ENCODE measurements at regions not wholly inside any gene's neighbourhood (a gene's known extent, or its start where the extent isn't known, plus 50 kb on each side); places are given as distances from the start of the nearest gene placed in this dataset.
"Not testable (repeated sequence)": the region's sequence is repeated elsewhere in the genome, so short reads cannot be mapped to it uniquely, and the experiment has no call there.

GRCh38 chr12:93080994-93081809 is 152.1 kb upstream of the EEA1 start:
- no peak for FAIRE-seq

GRCh38 chr12:93081810-93082165 is 152.7 kb upstream of the EEA1 start:
- no peak for FAIRE-seq

- FAIRE-seq = no peak
These were observed 156.5 kb upstream of the EEA1 start for GRCh38 chr12:93085383-93086287.

GRCh38 chr12:93086288-93086727 is 157.2 kb upstream of the EEA1 start:
- FAIRE-seq = no peak

- FAIRE-seq = no peak
These were observed 158.9 kb upstream of the EEA1 start for GRCh38 chr12:93087840-93088610.

- no peak for FAIRE-seq
These were observed 160.9 kb upstream of the EEA1 start for GRCh38 chr12:93089805-93090569.

- no peak for FAIRE-seq
These were observed 161.7 kb upstream of the EEA1 start for GRCh38 chr12:93090731-93091172.

GRCh38 chr12:93091886-93092648 is 163.0 kb upstream of the EEA1 start:
- FAIRE-seq = no peak

- FAIRE-seq = no peak
These were observed 163.5 kb upstream of the EEA1 start for GRCh38 chr12:93092649-93092945.

- no peak for FAIRE-seq
These were observed 164.1 kb upstream of the EEA1 start for GRCh38 chr12:93093243-93093642.

GRCh38 chr12:93094222-93094621 is 165.1 kb upstream of the EEA1 start:
- FAIRE-seq = not testable (repeated sequence)

GRCh38 chr12:93094988-93095737 is 166.1 kb upstream of the EEA1 start:
- no peak for FAIRE-seq

GRCh38 chr12:93097417-93097816 is 168.3 kb upstream of the EEA1 start:
- FAIRE-seq = no peak

GRCh38 chr12:93098077-93098476 is 169.0 kb upstream of the EEA1 start:
- no peak for FAIRE-seq

- FAIRE-seq = no peak
These were observed 170.7 kb upstream of the EEA1 start for GRCh38 chr12:93099792-93100191.

GRCh38 chr12:93100610-93101009 is 171.5 kb upstream of the EEA1 start:
- FAIRE-seq = no peak

- FAIRE-seq = no peak
These were observed 172.3 kb upstream of the EEA1 start for GRCh38 chr12:93101367-93101766.

- no peak for FAIRE-seq
These were observed 173.2 kb upstream of the EEA1 start for GRCh38 chr12:93102312-93102711.

GRCh38 chr12:93102744-93103143 is 173.6 kb upstream of the EEA1 start:
- no peak for FAIRE-seq

- no peak for FAIRE-seq
These were observed 174.1 kb upstream of the EEA1 start for GRCh38 chr12:93103154-93103553.

GRCh38 chr12:93104535-93104934 is 175.4 kb upstream of the EEA1 start:
- FAIRE-seq = no peak
